Lung (tissue), 11 donors: ENCODE measurements at regions not wholly inside any gene's neighbourhood (a gene's known extent, or its start where the extent isn't known, plus 50 kb on each side); places are given as distances from the start of the nearest gene placed in this dataset.
A peak's percentile ranks its signal among the peaks of the same experiment; 100 is the strongest.

ENCODE experiments used
- ATAC-seq: fragments of 200-7000 bp; cut with Tn5 transposase; one replicate; pipeline ENCODE4 v1.9.1; 2020; ENCODE audit warnings: moderate number of reproducible peaks; ENCODE audit not compliant: insufficient read depth, low FRiP score
- DNase-seq, 3 donors: peaks; one replicate each; pipeline ENCODE4 v3.0.0-alpha.2; 2013 to 2017
- H3K27ac ChIP-seq, 2 donors: one replicate each; pipeline ENCODE4 v1.5.1; 2013; ENCODE audit warnings: mild to moderate bottlenecking in 2 of 2, moderate library complexity in 2 of 2, control low read depth in 1 of 2, inconsistent platforms in 1 of 2, low read depth in 1 of 2, low read length in 1 of 2
- H3K27me3 ChIP-seq, 3 donors: one replicate each; pipeline ENCODE4 v1.5.1; 2013; ENCODE audit warnings: low read length in 2 of 3; ENCODE audit not compliant: control insufficient read depth in 3 of 3, insufficient read depth in 3 of 3
- H3K36me3 ChIP-seq, 4 donors: one replicate each; pipeline ENCODE4 v1.5.1; 2013; ENCODE audit warnings: low read length in 4 of 4, mild to moderate bottlenecking in 1 of 4, moderate library complexity in 1 of 4; ENCODE audit not compliant: control insufficient read depth in 4 of 4, insufficient read depth in 4 of 4
- H3K4me1 ChIP-seq, 5 donors: one replicate each; pipeline ENCODE4 v1.5.1; 2013; ENCODE audit warnings: low read length in 5 of 5, mild to moderate bottlenecking in 2 of 5, moderate library complexity in 1 of 5; ENCODE audit not compliant: control insufficient read depth in 5 of 5, insufficient read depth in 5 of 5
- H3K4me3 ChIP-seq: one replicate; pipeline ENCODE4 v1.5.1; 2013; ENCODE audit warnings: mild to moderate bottlenecking, control low read depth, moderate library complexity
- H3K9ac ChIP-seq, 2 donors: one replicate each; pipeline ENCODE4 v1.5.1; 2013; ENCODE audit warnings: low read length in 2 of 2, control low read depth in 1 of 2; ENCODE audit not compliant: insufficient read depth in 1 of 2
- H3K9me3 ChIP-seq, 4 donors: one replicate each; pipeline ENCODE4 v1.5.1; 2013; ENCODE audit warnings: low read length in 3 of 4, mild to moderate bottlenecking in 1 of 4, moderate library complexity in 1 of 4; ENCODE audit not compliant: control insufficient read depth in 4 of 4, insufficient read depth in 3 of 4
- WGBS, 2 donors: extraction: QIAGEN DNeasy Blood & Tissue Kit; methylation state at CpG; one replicate each; pipeline ENCODE4 v1.1.7; 2013; 5-methylcytosine and 5-hydroxymethylcytosine counted together
- TF ChIP-seq, protein P1 (sequence below): IDR thresholded peaks from 2 replicates; pipeline ENCODE4 v1.5.1; 2012; ENCODE audit warnings: mild to moderate bottlenecking; ENCODE audit errors: control extremely low read depth, extremely low read depth
- donor health status: control.
- donor health status: control.
- donor health status: Bipolar disorder and iron deficiency.
- donor health status: healthy.
- donor health status: DM: yes; HTN: yes; CAD: no.

DNA sequence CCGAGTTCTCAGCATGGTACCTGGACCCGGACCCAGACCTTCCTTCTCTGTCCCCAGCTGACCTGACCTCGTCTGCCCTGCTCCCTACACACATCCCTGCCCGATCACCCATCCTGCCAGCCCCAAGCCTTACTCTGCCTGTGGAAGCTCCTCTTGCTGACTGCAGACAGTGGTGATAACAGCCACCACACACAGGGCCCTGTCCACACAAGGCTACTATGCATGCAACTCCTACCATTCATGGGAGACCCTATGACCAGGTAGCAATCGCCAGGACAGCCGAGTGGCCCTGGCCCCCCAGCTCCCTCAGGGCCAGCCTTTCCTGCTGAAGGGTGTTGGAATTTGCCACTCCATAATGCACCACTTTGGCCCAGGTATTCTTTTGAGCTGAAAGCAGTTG lies 233.6 kb downstream of the BRD1 start:
- Histone ChIP-seq H3K4me1 (no peaks in the 10 kb centered on the region), H3K4me3 (no peak overlapping the region), H3K27ac (no peak overlapping the region), H3K27me3 (no peaks in the 10 kb centered on the region), H3K9ac (no peak overlapping the region), H3K9me3 (peaks cover 0 to 12% (median 2%) of the 10 kb centered on the region in 4 donors), H3K36me3 (no peaks in the 10 kb centered on the region)
- TF ChIP-seq, protein P1, sequence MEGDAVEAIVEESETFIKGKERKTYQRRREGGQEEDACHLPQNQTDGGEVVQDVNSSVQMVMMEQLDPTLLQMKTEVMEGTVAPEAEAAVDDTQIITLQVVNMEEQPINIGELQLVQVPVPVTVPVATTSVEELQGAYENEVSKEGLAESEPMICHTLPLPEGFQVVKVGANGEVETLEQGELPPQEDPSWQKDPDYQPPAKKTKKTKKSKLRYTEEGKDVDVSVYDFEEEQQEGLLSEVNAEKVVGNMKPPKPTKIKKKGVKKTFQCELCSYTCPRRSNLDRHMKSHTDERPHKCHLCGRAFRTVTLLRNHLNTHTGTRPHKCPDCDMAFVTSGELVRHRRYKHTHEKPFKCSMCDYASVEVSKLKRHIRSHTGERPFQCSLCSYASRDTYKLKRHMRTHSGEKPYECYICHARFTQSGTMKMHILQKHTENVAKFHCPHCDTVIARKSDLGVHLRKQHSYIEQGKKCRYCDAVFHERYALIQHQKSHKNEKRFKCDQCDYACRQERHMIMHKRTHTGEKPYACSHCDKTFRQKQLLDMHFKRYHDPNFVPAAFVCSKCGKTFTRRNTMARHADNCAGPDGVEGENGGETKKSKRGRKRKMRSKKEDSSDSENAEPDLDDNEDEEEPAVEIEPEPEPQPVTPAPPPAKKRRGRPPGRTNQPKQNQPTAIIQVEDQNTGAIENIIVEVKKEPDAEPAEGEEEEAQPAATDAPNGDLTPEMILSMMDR, result no peak
- DNase-seq (no peak), ATAC-seq (no peak)
- WGBS, 2 donors, result 85 to 88% methylated on average over 6 of the region's 6 CpGs

DNA sequence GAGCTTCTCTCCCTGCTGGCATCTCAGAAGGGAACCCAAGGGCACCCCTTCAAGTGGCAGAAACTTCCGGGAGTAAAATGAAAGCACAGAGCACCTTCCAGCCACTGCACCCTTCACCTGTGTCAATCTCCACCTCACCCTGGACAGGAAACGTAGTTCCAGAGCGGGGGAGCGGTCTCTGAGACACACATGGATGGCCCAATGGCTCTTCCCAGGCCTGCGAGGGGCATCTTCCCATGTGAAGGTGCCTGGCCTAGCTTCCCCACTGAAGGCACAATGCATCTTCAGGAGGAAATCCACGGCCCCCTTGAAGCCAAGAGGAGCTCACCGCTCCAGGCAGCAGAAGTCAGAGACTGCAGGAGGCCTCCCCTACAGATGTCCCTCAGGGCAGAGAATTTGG lies 234.2 kb downstream of the BRD1 start:
- no peaks in the 10 kb centered on the region for H3K36me3 ChIP-seq
- H3K4me1 ChIP-seq, result no peaks in the 10 kb centered on the region
- DNase-seq (no peak), ATAC-seq (no peak)
- H3K9ac ChIP-seq, result no peak overlapping the region
- 90 to 93% methylated on average over 7 of the region's 7 CpGs for WGBS, 2 donors
- peaks cover 0 to 12% (median 2%) of the 10 kb centered on the region in 4 donors for H3K9me3 ChIP-seq
- TF ChIP-seq, protein P1, result no peak
- H3K4me3 ChIP-seq, result no peak overlapping the region
- no peaks in the 10 kb centered on the region for H3K27me3 ChIP-seq
- peak overlapping the region in 1 of 2 donors; percentile 45 for H3K27ac ChIP-seq

DNA sequence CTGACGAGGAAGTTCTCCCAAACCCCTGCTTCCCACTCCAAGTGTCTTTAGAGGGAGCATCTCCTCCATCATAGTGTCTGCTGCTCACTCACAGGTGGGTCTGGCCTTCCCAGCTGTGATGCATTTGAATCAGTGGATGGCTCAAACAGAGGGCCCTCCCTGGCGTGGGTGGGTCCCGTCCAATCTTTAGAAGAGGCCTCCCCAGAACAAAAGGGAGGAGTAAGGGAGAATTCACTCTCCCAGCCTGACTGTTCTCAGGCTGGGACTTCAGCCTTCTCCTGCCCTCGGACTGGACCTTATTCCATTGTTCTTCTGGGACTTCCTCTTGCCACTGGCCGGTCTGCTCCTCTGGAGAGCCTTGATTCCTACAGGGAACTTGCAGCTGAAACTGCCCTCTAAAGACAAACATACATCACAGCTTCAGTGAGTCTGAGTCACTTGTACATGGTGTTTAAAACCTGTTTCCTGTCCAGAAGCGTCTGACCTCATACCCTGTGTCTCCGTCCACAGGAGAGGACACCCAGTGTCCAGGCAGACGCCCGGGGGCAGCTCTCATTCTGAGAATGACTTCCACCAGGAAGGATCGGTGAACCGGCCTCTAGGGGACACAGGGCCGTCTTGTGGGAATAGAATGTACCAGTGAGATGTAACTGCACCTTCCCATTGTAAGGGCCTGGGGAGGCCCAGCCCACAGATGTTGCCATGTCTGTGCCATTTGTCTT lies 234.7 kb downstream of the BRD1 start:
- H3K4me1 ChIP-seq, result no peaks in the 10 kb centered on the region
- no peak overlapping the region for H3K9ac ChIP-seq
- TF ChIP-seq, protein P1, result no peak
- peaks cover 0 to 12% (median 2%) of the 10 kb centered on the region in 4 donors for H3K9me3 ChIP-seq
- DNase-seq (peak in 1 of 3 donors; percentile 16), ATAC-seq (no peak)
- H3K27me3 ChIP-seq, result no peaks in the 10 kb centered on the region
- 65 to 80% methylated on average over 12 of the region's 12 CpGs for WGBS, 2 donors
- H3K27ac ChIP-seq, result peak overlapping the region; percentile 3 to 71
- no peak overlapping the region for H3K4me3 ChIP-seq
- no peaks in the 10 kb centered on the region for H3K36me3 ChIP-seq
